ENCODE measurements at regions not wholly inside any gene's neighbourhood (a gene's known extent, or its start where the extent isn't known, plus 50 kb on each side); places are given as distances from the start of the nearest gene placed in this dataset.

DNA sequence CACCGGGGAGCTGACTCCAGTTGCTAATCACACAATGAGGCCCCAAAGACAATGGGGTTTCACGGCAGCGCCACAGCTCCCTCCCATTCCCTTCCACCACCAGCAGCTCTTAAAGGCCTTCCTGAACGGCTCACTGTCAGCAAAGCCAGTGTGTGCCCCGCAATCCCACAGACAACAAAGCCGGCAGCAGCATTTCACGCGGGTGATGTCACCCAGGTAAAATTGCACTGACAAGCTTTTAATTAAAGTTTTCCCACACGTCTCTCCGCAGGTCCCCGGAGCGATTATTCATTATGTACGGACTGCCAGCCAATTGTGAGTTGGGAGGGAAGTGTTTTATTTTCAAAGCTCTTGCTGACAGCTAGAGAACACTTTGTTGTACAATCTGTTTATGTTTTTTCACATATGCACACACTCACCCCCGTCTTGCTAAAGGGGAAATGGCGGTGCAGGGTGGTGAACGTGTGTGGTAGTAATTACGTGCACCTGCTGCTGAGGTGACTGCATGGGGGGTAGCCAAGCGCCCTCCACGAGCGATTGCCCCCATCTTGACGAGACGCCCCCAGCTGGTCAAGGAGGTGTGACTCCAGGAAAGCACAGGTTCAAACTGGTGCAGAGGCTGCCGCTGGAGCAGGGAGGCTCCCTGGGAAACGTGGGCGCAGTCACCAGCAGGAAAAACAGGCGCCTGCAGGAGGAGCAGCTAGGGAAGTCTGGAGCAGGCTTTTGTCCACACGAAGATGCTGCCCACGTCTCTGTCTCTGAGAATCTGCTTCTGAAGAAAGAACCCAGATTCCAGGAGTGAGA lies 65.0 kb downstream of the IRX2 start:
- TF ChIP-seq POLR2A (IDR thresholded peaks at IDR 0.05; ENCODE audit: low read length) (no peak), GATA1 (IDR thresholded peaks at IDR 0.05; ENCODE audit: low read depth, low read length) (no peak)
